GM19324 (cell line): ENCODE measurements at regions not wholly inside any gene's neighbourhood (a gene's known extent, or its start where the extent isn't known, plus 50 kb on each side); places are given as distances from the start of the nearest gene placed in this dataset.
"Not testable (repeated sequence)": the region's sequence is repeated elsewhere in the genome, so short reads cannot be mapped to it uniquely, and the experiment has no call there.

Experiments used
- ATAC-seq: cut with Tn5 transposase; IDR thresholded peaks from one replicate; pipeline ENCODE4 v1.9.1; 2021; ENCODE audit warnings: mild to moderate bottlenecking, moderate library complexity; ENCODE audit not compliant: unreplicated experiment, low FRiP score

GRCh38 chr5:40166802-40167201 lies 512.9 kb upstream of the PTGER4 start:
- ATAC-seq, result no peak

- ATAC-seq, result no peak
These were observed 513.7 kb upstream of the PTGER4 start for GRCh38 chr5:40165789-40166728.

GRCh38 chr5:40165106-40165788 lies 514.5 kb upstream of the PTGER4 start:
- no peak for ATAC-seq

- ATAC-seq, result no peak
These were observed 519.3 kb upstream of the PTGER4 start for GRCh38 chr5:40160435-40160834.

GRCh38 chr5:40154194-40154593 lies 525.5 kb upstream of the PTGER4 start:
- ATAC-seq, result no peak

GRCh38 chr5:40150896-40151295 lies 528.8 kb upstream of the PTGER4 start:
- no peak for ATAC-seq

GRCh38 chr5:40141896-40142295 lies 537.8 kb upstream of the PTGER4 start:
- no peak for ATAC-seq

GRCh38 chr5:40141418-40141817 lies 538.3 kb upstream of the PTGER4 start:
- ATAC-seq, result no peak

- no peak for ATAC-seq
These were observed 542.5 kb upstream of the PTGER4 start for GRCh38 chr5:40137223-40137622.

GRCh38 chr5:40134883-40135520 lies 544.7 kb upstream of the PTGER4 start:
- no peak for ATAC-seq

- ATAC-seq, result no peak
These were observed 555.3 kb upstream of the PTGER4 start for GRCh38 chr5:40124367-40124766.

- ATAC-seq, result no peak
These were observed 558.5 kb upstream of the PTGER4 start for GRCh38 chr5:40121236-40121635.

GRCh38 chr5:40112875-40113274 lies 566.8 kb upstream of the PTGER4 start:
- no peak for ATAC-seq

GRCh38 chr5:40111036-40111435 lies 568.7 kb upstream of the PTGER4 start:
- not testable (repeated sequence) for ATAC-seq

GRCh38 chr5:40108764-40109390 lies 570.8 kb upstream of the PTGER4 start:
- not testable (repeated sequence) for ATAC-seq

GRCh38 chr5:40107786-40108185 lies 571.9 kb upstream of the PTGER4 start:
- ATAC-seq, result not testable (repeated sequence)

GRCh38 chr5:40106847-40107246 lies 572.9 kb upstream of the PTGER4 start:
- no peak for ATAC-seq

GRCh38 chr5:40098313-40098712 lies 581.4 kb upstream of the PTGER4 start:
- ATAC-seq, result no peak

- ATAC-seq, result no peak
These were observed 586.2 kb upstream of the PTGER4 start for GRCh38 chr5:40093550-40093949.

- no peak for ATAC-seq
These were observed 590.4 kb upstream of the PTGER4 start for GRCh38 chr5:40089269-40089668.

GRCh38 chr5:40084614-40085013 lies 595.1 kb upstream of the PTGER4 start:
- ATAC-seq, result no peak
